A673 (cell line): ENCODE measurements at regions not wholly inside any gene's neighbourhood (a gene's known extent, or its start where the extent isn't known, plus 50 kb on each side); places are given as distances from the start of the nearest gene placed in this dataset.
"Not testable (repeated sequence)": the region's sequence is repeated elsewhere in the genome, so short reads cannot be mapped to it uniquely, and the experiment has no call there.

ENCODE experiments used
- BruUV-seq: library from RNA; stranded (reverse); fragments of 400-500 nt; replicated peaks from 2 replicates; lab custom pipeline; 2021; lab: Mats Ljungman, UMichigan
- CTCF ChIA-PET: fragments of 300-600 bp; sonication (Branson Sonifier 250); formaldehyde crosslinking; loops from one replicate; lab custom pipeline; 2022; ENCODE audit warnings: antibody characterized with exemption; lab: Charles Lee
- POLR2A ChIA-PET: fragments of 300-600 bp; sonication (Branson Sonifier 250); formaldehyde crosslinking; loops from one replicate; lab custom pipeline; 2022; ENCODE audit warnings: antibody characterized with exemption; ENCODE audit not compliant: low non-redundant PET; lab: Charles Lee
- DNase-seq: peaks from one replicate; pipeline ENCODE4 v3.0.0-alpha.2; 2015; ENCODE audit warnings: low spot score
- H3K27ac ChIP-seq: fragments of 200-600 bp; sonication (generic); 2 replicates; pipeline ENCODE4 v1.5.1; 2016; ENCODE audit warnings: mixed run types, low read depth, mild to moderate bottlenecking, mixed read lengths, antibody characterized with exemption, low read length; ENCODE audit not compliant: poor library complexity, severe bottlenecking
- H3K27me3 ChIP-seq: fragments of 200-600 bp; sonication (generic); replicated peaks from 2 replicates; pipeline ENCODE4 v1.6.1; 2017; ENCODE audit warnings: mixed run types, low read depth, mild to moderate bottlenecking, mixed read lengths, antibody characterized with exemption, low read length; ENCODE audit not compliant: insufficient read depth, poor library complexity
- H3K36me3 ChIP-seq: fragments of 200-600 bp; sonication (generic); 2 replicates; pipeline ENCODE4 v1.6.1; 2016; ENCODE audit warnings: mixed run types, mild to moderate bottlenecking, mixed read lengths, antibody characterized with exemption, low read length; ENCODE audit not compliant: insufficient read depth, poor library complexity, severe bottlenecking
- H3K4me1 ChIP-seq: fragments of 200-600 bp; sonication (generic); 2 replicates; pipeline ENCODE4 v1.6.1; 2017; ENCODE audit warnings: mixed run types, mild to moderate bottlenecking, mixed read lengths, antibody characterized with exemption, low read length; ENCODE audit not compliant: insufficient read depth, poor library complexity, severe bottlenecking
- H3K4me3 ChIP-seq: fragments of 200-600 bp; sonication (generic); 2 replicates; pipeline ENCODE4 v1.5.1; 2016; ENCODE audit warnings: low read depth, mixed run types, mild to moderate bottlenecking, mixed read lengths, low read length; ENCODE audit not compliant: poor library complexity, severe bottlenecking
- H3K9me3 ChIP-seq: fragments of 200-600 bp; sonication (generic); 2 replicates; pipeline ENCODE4 v1.6.1; 2016; ENCODE audit warnings: mixed run types, low read depth, mild to moderate bottlenecking, mixed read lengths, antibody characterized with exemption, low read length; ENCODE audit not compliant: poor library complexity, severe bottlenecking
- EZH2 ChIP-seq: fragments of 200-600 bp; sonication (generic); IDR thresholded peaks from 2 replicates; pipeline ENCODE4 v1.6.1; 2017; ENCODE audit warnings: borderline replicate concordance, low read depth, mild to moderate bottlenecking, mixed read lengths, antibody characterized with exemption, low read length; ENCODE audit not compliant: poor library complexity, severe bottlenecking
- intact Hi-C: fragments of 100-400 bp; cut with micrococcal nuclease; formaldehyde crosslinking; loops from one replicate; pipeline ENCODE4 v1.10.0; 2022; ENCODE audit not compliant: unreplicated experiment
- TF ChIP-seq, protein P1 (sequence below): fragments of 300-800, 200-600 bp; sonication (generic); conservative IDR thresholded peaks from 2 replicates; pipeline ENCODE4 v1.5.1; 2017; ENCODE audit warnings: low read depth, mild to moderate bottlenecking, antibody characterized with exemption, low read length, moderate library complexity, mixed read lengths

- DNase-seq, result no peak
- no TSS peak for BruUV-seq
- Histone ChIP-seq H3K4me1 (no peaks in the 10 kb centered on the region), H3K36me3 (no peaks in the 10 kb centered on the region), H3K4me3 (no peak overlapping the region), H3K27me3 (no peaks in the 10 kb centered on the region), H3K27ac (no peak overlapping the region), H3K9me3 (no peaks in the 10 kb centered on the region)
- ChIA-PET CTCF (no interaction called here), POLR2A (no interaction called here)
- TF ChIP-seq, protein P1, sequence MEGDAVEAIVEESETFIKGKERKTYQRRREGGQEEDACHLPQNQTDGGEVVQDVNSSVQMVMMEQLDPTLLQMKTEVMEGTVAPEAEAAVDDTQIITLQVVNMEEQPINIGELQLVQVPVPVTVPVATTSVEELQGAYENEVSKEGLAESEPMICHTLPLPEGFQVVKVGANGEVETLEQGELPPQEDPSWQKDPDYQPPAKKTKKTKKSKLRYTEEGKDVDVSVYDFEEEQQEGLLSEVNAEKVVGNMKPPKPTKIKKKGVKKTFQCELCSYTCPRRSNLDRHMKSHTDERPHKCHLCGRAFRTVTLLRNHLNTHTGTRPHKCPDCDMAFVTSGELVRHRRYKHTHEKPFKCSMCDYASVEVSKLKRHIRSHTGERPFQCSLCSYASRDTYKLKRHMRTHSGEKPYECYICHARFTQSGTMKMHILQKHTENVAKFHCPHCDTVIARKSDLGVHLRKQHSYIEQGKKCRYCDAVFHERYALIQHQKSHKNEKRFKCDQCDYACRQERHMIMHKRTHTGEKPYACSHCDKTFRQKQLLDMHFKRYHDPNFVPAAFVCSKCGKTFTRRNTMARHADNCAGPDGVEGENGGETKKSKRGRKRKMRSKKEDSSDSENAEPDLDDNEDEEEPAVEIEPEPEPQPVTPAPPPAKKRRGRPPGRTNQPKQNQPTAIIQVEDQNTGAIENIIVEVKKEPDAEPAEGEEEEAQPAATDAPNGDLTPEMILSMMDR, result no peak
- TF ChIP-seq EZH2, result no peak
- intact Hi-C loops, result no loop called here
Observed at GRCh38 chr4:104330125-104330905, 164.4 kb downstream of the CXXC4 start.

GRCh38 chr4:104326991-104327694 is 167.6 kb downstream of the CXXC4 start:
- CTCF ChIA-PET, DNase-seq: not testable (repeated sequence)

GRCh38 chr4:104302731-104303130 is 192.0 kb downstream of the CXXC4 start:
- BruUV-seq, result no TSS peak
- H3K4me3 ChIP-seq, result no peak overlapping the region
- H3K36me3 ChIP-seq, result no peaks in the 10 kb centered on the region
- intact Hi-C loops, result no loop called here
- no peaks in the 10 kb centered on the region for H3K9me3 ChIP-seq
- no peak overlapping the region for H3K27ac ChIP-seq
- H3K27me3 ChIP-seq, result no peaks in the 10 kb centered on the region
- DNase-seq, result no peak
- POLR2A ChIA-PET, result no interaction called here
- CTCF ChIA-PET, result interaction anchor here (0.6 kb wide), 1 partner anchor 9 kb away, joined by 9 read pairs; no protein-coding TSS in a partner anchor
- TF ChIP-seq, protein P1, result no peak
- no peak for TF ChIP-seq EZH2
- H3K4me1 ChIP-seq, result no peaks in the 10 kb centered on the region

More at GRCh38 chr4:104326991-104327694, 167.6 kb downstream of the CXXC4 start:
- H3K4me3 ChIP-seq, H3K36me3 ChIP-seq, H3K9me3 ChIP-seq, BruUV-seq, H3K27ac ChIP-seq, POLR2A ChIA-PET, H3K4me1 ChIP-seq, intact Hi-C loops, H3K27me3 ChIP-seq: not testable (repeated sequence)
